ENCODE measurements at regions not wholly inside any gene's neighbourhood (a gene's known extent, or its start where the extent isn't known, plus 50 kb on each side); places are given as distances from the start of the nearest gene placed in this dataset.

DNA sequence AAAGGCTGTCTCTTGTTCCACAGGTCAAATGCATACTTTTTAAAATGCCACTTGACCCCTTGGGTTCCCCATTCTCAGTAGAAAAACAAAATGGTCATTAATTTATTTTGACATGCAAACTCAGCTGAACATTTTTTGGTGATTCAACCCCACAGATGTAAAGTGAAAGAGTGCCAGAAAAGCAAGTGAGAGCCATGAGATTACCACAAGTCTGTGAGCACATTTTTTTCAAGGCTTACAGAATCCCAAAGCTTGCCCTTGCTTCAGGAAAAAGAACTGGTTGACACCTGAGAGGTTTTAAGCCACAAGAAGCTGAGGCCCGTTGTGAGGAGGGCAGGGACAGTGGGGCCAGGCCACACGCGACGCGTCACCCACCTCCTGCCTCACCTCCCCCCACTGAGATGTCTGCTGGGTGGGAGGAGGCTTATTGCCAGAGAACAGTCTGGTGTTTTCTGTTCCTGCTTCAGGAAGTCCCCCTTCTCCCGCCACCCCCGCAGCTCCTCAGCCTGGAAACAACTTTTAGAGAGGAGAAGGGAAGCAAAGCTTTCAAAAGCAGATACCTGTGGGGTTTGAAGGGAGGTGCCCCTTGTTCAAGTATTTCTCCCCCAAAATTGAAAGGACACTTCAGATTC is 70.4 kb upstream of the CYP1B1 start:
- intact Hi-C loops (cut with micrococcal nuclease; ENCODE audit: unreplicated experiment) = no loop called here
- DNase-seq (ENCODE audit: low spot score) = no peak
- H4K20me1 ChIP-seq (ENCODE audit: insufficient read depth, low read length) = no peaks in the 10 kb centered on the region
- POLR2A ChIA-PET = interaction anchor here (0.9 to 1.5 kb wide), 3 partner anchors 10 to 56 kb away, joined by 3 to 6 read pairs (median 3); no protein-coding TSS in a partner anchor
- BruUV-seq (replicated peaks) = no TSS peak
- H3K4me2 ChIP-seq (ENCODE audit: low read length) = no peak overlapping the region
- H3K79me2 ChIP-seq (ENCODE audit: insufficient read depth, low read depth, low read length) = no peaks in the 10 kb centered on the region
- H3K27ac ChIP-seq (ENCODE audit: low read depth, low read length, poor library complexity, severe bottlenecking) = no peak overlapping the region
- CTCF ChIA-PET (ENCODE audit: unreplicated experiment) = no interaction called here
- no peak overlapping the region for H3K4me3 ChIP-seq (ENCODE audit: low read depth, low read length, poor library complexity, severe bottlenecking)
- no peaks in the 10 kb centered on the region for H3K36me3 ChIP-seq (ENCODE audit: insufficient read depth, low read length)
- H3K9me2 ChIP-seq (ENCODE audit: insufficient read depth, low read length) = no peaks in the 10 kb centered on the region
- no peaks in the 10 kb centered on the region for H3K4me1 ChIP-seq (ENCODE audit: insufficient read depth, low read length, poor library complexity, severe bottlenecking)
- no peaks in the 10 kb centered on the region for H3K9me3 ChIP-seq (ENCODE audit: low read length)
- TF ChIP-seq, protein P1, sequence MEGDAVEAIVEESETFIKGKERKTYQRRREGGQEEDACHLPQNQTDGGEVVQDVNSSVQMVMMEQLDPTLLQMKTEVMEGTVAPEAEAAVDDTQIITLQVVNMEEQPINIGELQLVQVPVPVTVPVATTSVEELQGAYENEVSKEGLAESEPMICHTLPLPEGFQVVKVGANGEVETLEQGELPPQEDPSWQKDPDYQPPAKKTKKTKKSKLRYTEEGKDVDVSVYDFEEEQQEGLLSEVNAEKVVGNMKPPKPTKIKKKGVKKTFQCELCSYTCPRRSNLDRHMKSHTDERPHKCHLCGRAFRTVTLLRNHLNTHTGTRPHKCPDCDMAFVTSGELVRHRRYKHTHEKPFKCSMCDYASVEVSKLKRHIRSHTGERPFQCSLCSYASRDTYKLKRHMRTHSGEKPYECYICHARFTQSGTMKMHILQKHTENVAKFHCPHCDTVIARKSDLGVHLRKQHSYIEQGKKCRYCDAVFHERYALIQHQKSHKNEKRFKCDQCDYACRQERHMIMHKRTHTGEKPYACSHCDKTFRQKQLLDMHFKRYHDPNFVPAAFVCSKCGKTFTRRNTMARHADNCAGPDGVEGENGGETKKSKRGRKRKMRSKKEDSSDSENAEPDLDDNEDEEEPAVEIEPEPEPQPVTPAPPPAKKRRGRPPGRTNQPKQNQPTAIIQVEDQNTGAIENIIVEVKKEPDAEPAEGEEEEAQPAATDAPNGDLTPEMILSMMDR (conservative IDR thresholded peaks at IDR 0.05; ENCODE audit: low read length) = no peak
- TF ChIP-seq EZH2phosphoT487 (IDR thresholded peaks at IDR 0.05; ENCODE audit: borderline replicate concordance, low read depth, low read length) = no peak
- H2AFZ ChIP-seq (ENCODE audit: low read length) = no peak overlapping the region

DNA sequence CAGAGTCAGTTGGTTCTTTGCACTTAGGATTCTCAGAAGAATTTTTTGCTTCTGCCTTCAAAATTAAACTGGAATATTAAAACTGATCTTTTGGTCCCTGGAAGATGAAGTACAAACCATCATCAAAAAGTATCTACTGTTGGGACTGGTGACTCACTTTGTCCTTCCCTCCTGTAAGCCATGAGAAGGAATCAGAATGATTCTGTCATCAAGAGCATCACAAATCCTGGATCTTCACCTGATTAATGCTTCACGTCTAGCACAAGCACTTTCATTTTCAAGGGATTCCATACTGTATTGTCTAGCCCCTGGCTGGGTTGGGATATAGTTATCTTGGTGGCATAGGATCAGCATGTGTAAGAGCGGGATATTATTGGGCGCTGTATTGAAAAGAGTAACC is 69.3 kb upstream of the CYP1B1 start:
- no peak overlapping the region for H3K27ac ChIP-seq (ENCODE audit: low read depth, low read length, poor library complexity, severe bottlenecking)
- intact Hi-C loops (cut with micrococcal nuclease; ENCODE audit: unreplicated experiment) = no loop called here
- H3K4me1 ChIP-seq (ENCODE audit: insufficient read depth, low read length, poor library complexity, severe bottlenecking) = no peaks in the 10 kb centered on the region
- no peaks in the 10 kb centered on the region for H3K9me2 ChIP-seq (ENCODE audit: insufficient read depth, low read length)
- TF ChIP-seq, protein P1 (conservative IDR thresholded peaks at IDR 0.05; ENCODE audit: low read length) = no peak
- TF ChIP-seq EZH2phosphoT487 (IDR thresholded peaks at IDR 0.05; ENCODE audit: borderline replicate concordance, low read depth, low read length) = no peak
- H3K36me3 ChIP-seq (ENCODE audit: insufficient read depth, low read length) = no peaks in the 10 kb centered on the region
- no peak for DNase-seq (ENCODE audit: low spot score)
- no peaks in the 10 kb centered on the region for H4K20me1 ChIP-seq (ENCODE audit: insufficient read depth, low read length)
- no peak overlapping the region for H3K4me2 ChIP-seq (ENCODE audit: low read length)
- no peak overlapping the region for H3K4me3 ChIP-seq (ENCODE audit: low read depth, low read length, poor library complexity, severe bottlenecking)
- no peaks in the 10 kb centered on the region for H3K9me3 ChIP-seq (ENCODE audit: low read length)
- H3K79me2 ChIP-seq (ENCODE audit: insufficient read depth, low read depth, low read length) = no peaks in the 10 kb centered on the region
- H2AFZ ChIP-seq (ENCODE audit: low read length) = no peak overlapping the region
- ChIA-PET CTCF (ENCODE audit: unreplicated experiment) (no interaction called here), POLR2A (interaction anchor here (0.6 to 1.5 kb wide), 3 partner anchors 36 to 57 kb away, joined by 3 read pairs; no protein-coding TSS in a partner anchor)
- no TSS peak for BruUV-seq (replicated peaks)

DNA sequence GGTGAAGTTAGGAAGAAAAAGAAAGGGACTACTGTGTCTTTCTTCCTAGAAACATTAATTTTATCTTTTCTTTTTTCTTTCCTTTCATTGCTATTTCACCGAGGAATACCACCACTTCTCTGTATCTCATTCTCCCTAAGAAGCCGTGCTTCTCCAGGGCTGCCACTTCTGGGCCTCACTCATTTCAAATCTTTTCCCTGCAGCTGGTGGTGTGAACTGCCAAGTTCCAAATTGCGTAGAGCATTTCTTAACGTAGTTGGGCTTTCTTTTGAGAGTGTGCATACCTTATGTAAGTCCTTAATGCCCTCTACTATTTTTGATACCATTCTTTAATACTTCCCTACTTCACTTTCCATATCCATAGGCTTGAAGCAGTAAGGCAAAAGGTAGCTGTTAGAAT is 66.7 kb upstream of the CYP1B1 start:
- no TSS peak for BruUV-seq (replicated peaks)
- H3K27ac ChIP-seq (ENCODE audit: low read depth, low read length, poor library complexity, severe bottlenecking) = no peak overlapping the region
- H3K4me1 ChIP-seq (ENCODE audit: insufficient read depth, low read length, poor library complexity, severe bottlenecking) = no peaks in the 10 kb centered on the region
- no peak for DNase-seq (ENCODE audit: low spot score)
- no peak overlapping the region for H3K4me2 ChIP-seq (ENCODE audit: low read length)
- no peaks in the 10 kb centered on the region for H3K9me3 ChIP-seq (ENCODE audit: low read length)
- no peak for TF ChIP-seq EZH2phosphoT487 (IDR thresholded peaks at IDR 0.05; ENCODE audit: borderline replicate concordance, low read depth, low read length)
- TF ChIP-seq, protein P1 (conservative IDR thresholded peaks at IDR 0.05; ENCODE audit: low read length) = no peak
- H3K36me3 ChIP-seq (ENCODE audit: insufficient read depth, low read length) = no peaks in the 10 kb centered on the region
- H3K9me2 ChIP-seq (ENCODE audit: insufficient read depth, low read length) = no peaks in the 10 kb centered on the region
- ChIA-PET CTCF (ENCODE audit: unreplicated experiment) (no interaction called here), POLR2A (interaction anchor here (0.6 kb wide), 1 partner anchor 40 kb away, joined by 3 read pairs; no protein-coding TSS in a partner anchor)
- no peaks in the 10 kb centered on the region for H3K79me2 ChIP-seq (ENCODE audit: insufficient read depth, low read depth, low read length)
- no peak overlapping the region for H2AFZ ChIP-seq (ENCODE audit: low read length)
- no peak overlapping the region for H3K4me3 ChIP-seq (ENCODE audit: low read depth, low read length, poor library complexity, severe bottlenecking)
- intact Hi-C loops (cut with micrococcal nuclease; ENCODE audit: unreplicated experiment) = no loop called here
- no peaks in the 10 kb centered on the region for H4K20me1 ChIP-seq (ENCODE audit: insufficient read depth, low read length)
